Transverse colon (tissue), 4 donors: ENCODE measurements at regions not wholly inside any gene's neighbourhood (a gene's known extent, or its start where the extent isn't known, plus 50 kb on each side); places are given as distances from the start of the nearest gene placed in this dataset.
A peak's percentile ranks its signal among the peaks of the same experiment; 100 is the strongest.

Experiments
- DNase-seq: peaks from one replicate; pipeline ENCODE4 v3.0.0-alpha.2; 2019
- H3K27ac ChIP-seq, 4 donors: fragments of 200-600 bp; sonication (generic); 2 replicates each; pipeline ENCODE4 v1.5.1; 2016 to 2018; ENCODE audit warnings: inconsistent platforms in 4 of 4
- H3K27me3 ChIP-seq: fragments of 200-600 bp; sonication (generic); 2 replicates; pipeline ENCODE4 v1.5.1; 2017; ENCODE audit warnings: inconsistent platforms
- H3K36me3 ChIP-seq, 4 donors: fragments of 200-600 bp; sonication (generic); 2 replicates each; pipeline ENCODE4 v1.5.1; 2017 to 2019; ENCODE audit warnings: inconsistent platforms in 4 of 4
- H3K4me1 ChIP-seq, 4 donors: fragments of 200-600 bp; sonication (generic); 2 replicates each; pipeline ENCODE4 v1.5.1; 2017 to 2020; ENCODE audit warnings: inconsistent platforms in 4 of 4
- H3K4me3 ChIP-seq, 4 donors: fragments of 200-600 bp; sonication (generic); 1 replicate in 1 of 4; 2 replicates in 3 of 4; pipeline versions ENCODE4 v1.5.1 to v1.6.1; 2017 to 2019; ENCODE audit warnings: inconsistent platforms in 4 of 4
- H3K9me3 ChIP-seq, 2 donors: fragments of 200-600 bp; sonication (generic); 2 replicates each; pipeline ENCODE4 v1.5.1; 2017 to 2019; ENCODE audit warnings: inconsistent platforms in 2 of 2
- EP300 ChIP-seq: sonication (generic); formaldehyde crosslinking; IDR thresholded peaks from one replicate; pipeline ENCODE4 v1.6.1; 2017; ENCODE audit warnings: antibody characterized with exemption, low read depth
- POLR2A ChIP-seq: fragments of 450-650 bp; IDR thresholded peaks from one replicate; pipeline ENCODE4 v1.6.1; 2016; ENCODE audit warnings: antibody characterized with exemption, mild to moderate bottlenecking, moderate library complexity
- POLR2AphosphoS5 ChIP-seq, 3 donors: sonication (generic); formaldehyde crosslinking; IDR thresholded peaks; one replicate each; pipeline ENCODE4 v1.6.1; 2016; ENCODE audit warnings: antibody characterized with exemption in 3 of 3
- WGBS, 2 donors: methylation state at CpG; one replicate each; pipeline ENCODE4 v1.1.5; 2018; ENCODE audit warnings: low coverage in 1 of 2; 5-methylcytosine and 5-hydroxymethylcytosine counted together
- in situ Hi-C, 4 donors: fragments of 200-750 bp; cut with MboI; loops; one replicate each; pipeline versions ENCODE4 v1.15.0 to v1.15.1; 2017; ENCODE audit warnings: low sequenced_read_pairs in 3 of 4, low pct_ligation_motif_present in 1 of 4, low pct_unique_long_range_greater_than_20kb in 1 of 4
- intact Hi-C: fragments of 100-400 bp; cut with DNase I; formaldehyde crosslinking; loops from one replicate; pipeline ENCODE4 v1.15.1; 2023; ENCODE audit warnings: low total_unique reads
- TF ChIP-seq, protein P1 (sequence below), 5 experiments: fragments of 200-600 bp in 3 of 5; fragments of 450-650 bp in 2 of 5; sonication (generic) in 3 of 5; IDR thresholded peaks; 1 replicate in 2 of 5; 2 replicates in 3 of 5; pipeline ENCODE4 v1.5.1; 2016 to 2017; ENCODE audit warnings: antibody characterized with exemption in 5 of 5, inconsistent platforms in 3 of 5, mild to moderate bottlenecking in 2 of 5, moderate library complexity in 1 of 5

GRCh38 chr10:30781670-30782121, 152.1 kb upstream of the LYZL2 start:
- no peak for DNase-seq
- TF ChIP-seq POLR2AphosphoS5 (IDR thresholded peaks at IDR 0.05), result no peak
- no peak for TF ChIP-seq POLR2A
- TF ChIP-seq EP300, result no peak
- TF ChIP-seq, protein P1, sequence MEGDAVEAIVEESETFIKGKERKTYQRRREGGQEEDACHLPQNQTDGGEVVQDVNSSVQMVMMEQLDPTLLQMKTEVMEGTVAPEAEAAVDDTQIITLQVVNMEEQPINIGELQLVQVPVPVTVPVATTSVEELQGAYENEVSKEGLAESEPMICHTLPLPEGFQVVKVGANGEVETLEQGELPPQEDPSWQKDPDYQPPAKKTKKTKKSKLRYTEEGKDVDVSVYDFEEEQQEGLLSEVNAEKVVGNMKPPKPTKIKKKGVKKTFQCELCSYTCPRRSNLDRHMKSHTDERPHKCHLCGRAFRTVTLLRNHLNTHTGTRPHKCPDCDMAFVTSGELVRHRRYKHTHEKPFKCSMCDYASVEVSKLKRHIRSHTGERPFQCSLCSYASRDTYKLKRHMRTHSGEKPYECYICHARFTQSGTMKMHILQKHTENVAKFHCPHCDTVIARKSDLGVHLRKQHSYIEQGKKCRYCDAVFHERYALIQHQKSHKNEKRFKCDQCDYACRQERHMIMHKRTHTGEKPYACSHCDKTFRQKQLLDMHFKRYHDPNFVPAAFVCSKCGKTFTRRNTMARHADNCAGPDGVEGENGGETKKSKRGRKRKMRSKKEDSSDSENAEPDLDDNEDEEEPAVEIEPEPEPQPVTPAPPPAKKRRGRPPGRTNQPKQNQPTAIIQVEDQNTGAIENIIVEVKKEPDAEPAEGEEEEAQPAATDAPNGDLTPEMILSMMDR (IDR thresholded peaks at IDR 0.05), result no peak
- no peak overlapping the region for H3K4me3 ChIP-seq
- H3K27ac ChIP-seq, result peak overlapping the region; percentile 90 to 95 (median 92)
- H3K27me3 ChIP-seq, result no peaks in the 10 kb centered on the region
- H3K4me1 ChIP-seq, result peaks cover 8 to 32% (median 18%) of the 10 kb centered on the region in 4 donors
- intact Hi-C loops (loop anchor here (5.0 to 10.0 kb wide), 2 partner anchors 251 to 353 kb away; partner anchors contain the start of gene ZNF438), in situ Hi-C loops (loop anchor here (10.0 to 25.0 kb wide), 4 partner anchors 256 to 1031 kb away; partner anchors contain the start of gene ZNF438 (in 2 of the 4))
- WGBS, 2 donors, result 80 to 81% methylated on average over 3 to 12 of the region's 12 CpGs
- no peaks in the 10 kb centered on the region for H3K36me3 ChIP-seq
- no peaks in the 10 kb centered on the region for H3K9me3 ChIP-seq

GRCh38 chr10:30778769-30779168, 149.2 kb upstream of the LYZL2 start:
- in situ Hi-C loops (loop anchor here in 3 of 4 donors (25.0 kb wide), 3 partner anchors 259 to 1034 kb away; partner anchors contain the start of gene ZNF438 (in 2 of the 3)), intact Hi-C loops (no loop called here)
- H3K36me3 ChIP-seq, result no peaks in the 10 kb centered on the region
- no peaks in the 10 kb centered on the region for H3K9me3 ChIP-seq
- TF ChIP-seq, protein P1 (IDR thresholded peaks at IDR 0.05), result no peak
- TF ChIP-seq POLR2AphosphoS5 (IDR thresholded peaks at IDR 0.05) (no peak), EP300 (no peak), POLR2A (no peak)
- no peaks in the 10 kb centered on the region for H3K27me3 ChIP-seq
- H3K4me1 ChIP-seq, result peaks cover 8 to 23% (median 13%) of the 10 kb centered on the region in 4 donors
- H3K4me3 ChIP-seq, result no peak overlapping the region
- DNase-seq, result no peak
- WGBS, 2 donors, result 0 to 76% methylated on average over 1 of the region's 1 CpG
- H3K27ac ChIP-seq, result no peak overlapping the region

GRCh38 chr10:30775779-30776591, 146.4 kb upstream of the LYZL2 start:
- in situ Hi-C loops, result loop anchor here in 3 of 4 donors (25.0 kb wide), 3 partner anchors 261 to 1036 kb away; partner anchors contain the start of gene ZNF438 (in 2 of the 3)
- Histone ChIP-seq H3K4me1 (peaks cover 0 to 5% (median 2%) of the 10 kb centered on the region in 4 donors), H3K9me3 (peaks cover under 1 to 3% of the 10 kb centered on the region in 2 donors), H3K4me3 (no peak overlapping the region), H3K27me3 (no peaks in the 10 kb centered on the region), H3K27ac (peak overlapping the region in 3 of 4 donors; percentile 52 to 67 (median 60)), H3K36me3 (no peaks in the 10 kb centered on the region)
- 57 to 80% methylated on average over 1 to 10 of the region's 10 CpGs for WGBS, 2 donors
- DNase-seq, result peak; percentile 35
- intact Hi-C loops, result no loop called here
- TF ChIP-seq, protein P1 (IDR thresholded peaks at IDR 0.05), result no peak
- TF ChIP-seq POLR2AphosphoS5 (IDR thresholded peaks at IDR 0.05), result peak; percentile 32 to 67 (median 60)

DNA sequence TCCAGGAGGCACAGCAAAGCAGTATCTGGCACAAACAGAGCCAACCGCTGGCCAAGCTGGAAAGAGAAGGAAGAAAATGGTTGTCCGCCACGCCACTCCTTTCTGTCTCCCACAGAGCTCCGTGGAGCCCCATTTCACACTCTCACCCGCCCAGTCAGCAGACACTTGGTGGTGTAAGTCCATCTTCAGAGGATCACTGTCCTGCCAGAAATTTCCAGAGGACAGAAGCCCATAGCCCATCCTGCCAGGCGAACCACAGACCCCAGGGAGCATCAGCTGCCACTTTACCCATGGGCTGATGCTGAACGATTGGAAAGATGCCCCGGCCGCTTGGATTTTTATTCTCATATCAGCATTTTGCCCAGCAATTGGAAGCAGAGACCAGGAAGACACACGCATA, 144.7 kb upstream of the LYZL2 start:
- DNase-seq, result no peak
- intact Hi-C loops, result no loop called here
- Histone ChIP-seq H3K36me3 (no peaks in the 10 kb centered on the region), H3K27me3 (no peaks in the 10 kb centered on the region), H3K27ac (no peak overlapping the region), H3K9me3 (peaks cover 7 to 12% of the 10 kb centered on the region in 2 donors), H3K4me1 (peaks cover 0 to 5% (median 2%) of the 10 kb centered on the region in 4 donors), H3K4me3 (no peak overlapping the region)
- TF ChIP-seq POLR2AphosphoS5 (IDR thresholded peaks at IDR 0.05) (no peak), POLR2A (no peak), EP300 (no peak)
- TF ChIP-seq, protein P1 (IDR thresholded peaks at IDR 0.05), result no peak
- in situ Hi-C loops, result loop anchor here in 1 of 4 donors (25.0 kb wide), 1 partner anchor 713 kb away; no protein-coding TSS in a partner anchor
- WGBS, 2 donors, result 93% methylated on average over 10 of the region's 10 CpGs; no CpG with 5 or more reads in 1 of the 2 donors
